Stimulated activated CD8-positive, alpha-beta memory T cell treated with anti-CD3 and anti-CD28 coated beads, Interleukin-12 subunit alpha, Interleukin-12 subunit beta, amount 100 ng/mL, for 1 hour (primary cell): ENCODE measurements at regions not wholly inside any gene's neighbourhood (a gene's known extent, or its start where the extent isn't known, plus 50 kb on each side); places are given as distances from the start of the nearest gene placed in this dataset.
"Not testable (repeated sequence)": the region's sequence is repeated elsewhere in the genome, so short reads cannot be mapped to it uniquely, and the experiment has no call there.

ENCODE experiments used
- DNase-seq: peaks from one replicate; pipeline ENCODE4 v3.0.0-alpha.2; 2020; ENCODE audit warnings: low read depth

DNA sequence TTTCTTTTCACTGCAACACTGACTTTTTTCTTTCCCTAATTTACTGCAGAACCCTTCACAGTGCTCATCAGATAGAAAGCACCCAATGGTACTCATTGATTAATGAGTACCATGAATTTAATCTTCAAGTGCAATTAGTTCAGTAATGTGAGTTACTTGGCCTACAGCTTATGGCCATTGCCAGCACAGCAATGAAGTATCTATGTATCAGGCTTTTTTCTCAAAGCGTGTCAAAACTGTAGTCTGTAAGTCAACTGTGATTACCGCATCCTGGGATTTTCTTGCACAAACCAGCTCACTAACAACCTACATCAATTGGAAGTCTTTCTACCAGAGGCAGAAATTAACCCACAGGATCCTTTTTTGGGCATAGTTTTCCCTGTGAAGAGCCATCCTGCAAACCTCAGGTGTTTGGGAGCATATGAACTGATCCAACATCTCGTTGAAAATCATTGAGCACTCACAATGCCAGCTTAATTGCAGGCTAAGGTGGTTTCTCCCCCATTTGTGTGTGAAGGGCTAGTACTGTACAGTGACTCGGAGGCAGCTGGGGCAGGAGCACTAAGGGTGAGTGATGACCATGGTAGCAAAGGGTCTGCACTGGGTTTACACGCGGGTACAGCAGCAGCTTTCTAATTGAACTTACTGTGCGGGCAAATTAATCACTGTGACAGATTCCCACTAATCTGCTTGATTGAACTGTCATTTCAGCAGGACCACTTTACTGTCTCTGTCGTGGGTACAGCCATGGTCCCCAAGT, 619.3 kb downstream of the SNAPC1 start:
- no peak for DNase-seq

DNA sequence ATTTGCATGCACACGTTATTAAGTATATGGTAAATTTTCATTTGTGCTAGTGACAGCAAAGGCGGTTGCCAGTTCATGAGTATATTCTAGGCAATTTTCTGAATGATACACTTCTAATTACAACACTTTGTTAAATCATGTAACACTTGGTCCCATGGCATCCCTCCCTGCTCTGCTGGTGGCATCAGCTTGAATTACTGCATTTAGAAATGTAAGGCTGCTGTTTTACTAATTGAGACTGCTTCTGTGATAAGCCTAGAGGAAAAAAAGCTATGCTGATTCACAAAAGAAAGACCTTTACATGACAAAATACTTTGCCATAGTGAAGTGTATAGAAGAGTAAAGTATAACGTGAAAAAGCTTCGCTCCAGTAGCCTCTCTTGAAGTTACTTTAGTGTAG, 636.1 kb downstream of the KCNH5 start:
- DNase-seq, result no peak

DNA sequence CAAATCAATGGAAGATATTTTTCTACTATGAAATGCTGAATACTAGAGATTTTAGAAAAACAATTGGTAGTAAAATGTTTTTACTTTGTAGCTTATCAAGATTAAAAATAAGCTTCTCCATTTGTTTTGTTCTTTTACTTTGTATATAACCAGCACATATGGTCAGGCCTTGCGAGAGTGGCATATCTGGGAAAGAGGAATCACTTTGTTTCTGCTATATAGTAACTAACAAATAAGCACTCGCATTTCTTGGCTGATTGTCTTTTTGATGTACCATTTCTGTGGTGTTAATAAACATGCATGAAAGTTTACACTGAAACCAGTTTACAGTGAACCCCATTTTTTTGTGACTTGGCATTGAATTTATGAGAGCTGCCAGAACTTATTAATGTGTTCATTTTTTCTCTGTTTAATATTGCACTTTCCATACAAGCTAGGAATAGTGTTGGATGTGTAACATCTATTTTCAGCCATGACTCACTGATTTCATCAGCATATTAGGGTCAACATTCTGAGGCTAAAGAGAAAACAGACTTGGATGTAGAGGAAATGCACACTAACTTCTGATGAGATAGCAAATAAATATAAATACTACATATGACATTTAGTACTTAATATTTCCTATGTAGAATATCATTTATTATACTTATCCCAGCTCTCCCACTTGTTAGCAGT, 635.5 kb downstream of the KCNH5 start:
- DNase-seq, result no peak

DNA sequence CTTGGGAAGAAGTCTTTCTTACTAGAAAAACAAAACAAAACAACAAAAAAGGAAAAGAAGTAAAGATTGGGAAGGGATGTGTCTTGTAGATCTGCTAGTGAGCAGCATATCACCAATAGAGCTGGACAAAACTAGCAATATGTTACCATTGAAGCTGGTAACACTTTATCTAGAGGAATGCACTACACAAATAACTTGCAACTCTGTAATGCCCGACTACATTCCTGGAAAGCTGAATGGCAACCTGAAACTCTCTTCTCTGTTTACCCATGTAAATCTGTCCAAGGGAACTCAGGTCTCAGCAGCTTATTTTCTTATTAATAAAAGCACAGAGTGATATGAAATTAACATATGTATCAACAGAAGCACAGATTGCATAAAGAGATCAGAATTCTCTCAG, 624.4 kb downstream of the KCNH5 start:
- no peak for DNase-seq

DNA sequence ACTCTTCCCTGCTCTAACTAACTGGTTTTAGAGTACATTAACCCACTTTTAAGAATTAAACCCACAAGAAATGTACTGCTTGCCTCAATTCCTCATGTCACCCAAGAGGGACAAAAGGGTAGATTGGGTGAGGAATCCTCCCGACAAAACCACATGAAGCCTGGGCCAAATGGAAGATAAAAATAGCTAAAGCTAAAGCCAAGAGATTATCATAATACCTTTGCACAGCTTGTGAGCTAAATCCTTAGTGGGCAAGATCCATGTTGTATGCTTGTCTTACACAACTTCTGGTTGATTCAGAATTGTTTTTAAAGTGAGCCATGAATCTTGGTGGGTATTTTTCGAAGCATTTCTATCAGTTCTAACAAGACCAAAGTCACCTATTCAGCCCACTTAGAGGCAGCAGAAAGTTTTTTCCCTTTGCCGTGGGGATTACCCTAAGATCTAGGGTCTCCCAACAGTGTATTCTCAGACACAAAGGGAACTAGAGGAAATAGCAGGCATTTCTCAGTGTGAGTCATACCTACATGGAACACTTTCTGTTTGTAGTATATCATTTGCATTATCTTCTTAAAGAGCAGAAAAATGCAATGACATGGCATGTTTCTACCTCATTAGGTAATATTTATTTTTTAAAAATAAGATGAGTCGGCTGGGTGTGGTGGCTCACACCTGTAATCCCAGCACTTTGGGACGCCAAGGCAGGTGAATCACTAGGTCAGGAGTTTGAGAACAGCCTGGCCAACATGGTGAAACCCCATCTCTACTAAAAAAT, 616.6 kb downstream of the KCNH5 start:
- no peak for DNase-seq

DNA sequence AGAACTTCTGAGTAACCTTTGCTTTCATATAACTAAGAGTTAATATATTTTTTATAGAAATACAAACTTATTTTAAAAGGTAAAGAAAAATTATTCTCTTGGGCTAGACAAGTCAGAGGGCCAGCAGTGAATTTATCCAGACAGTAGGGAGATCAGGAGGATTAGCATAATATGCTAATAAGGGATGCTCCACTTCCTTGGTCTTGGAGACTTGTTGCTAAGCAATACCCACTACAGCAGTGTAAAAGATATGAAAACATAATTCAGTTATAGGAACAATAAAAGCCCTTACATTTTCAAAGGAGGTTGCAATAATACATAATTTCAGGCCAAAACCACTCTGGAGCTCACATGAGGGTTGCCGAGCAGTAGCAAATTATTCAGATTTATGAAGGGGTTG, 615.6 kb downstream of the KCNH5 start:
- DNase-seq, result no peak

DNA sequence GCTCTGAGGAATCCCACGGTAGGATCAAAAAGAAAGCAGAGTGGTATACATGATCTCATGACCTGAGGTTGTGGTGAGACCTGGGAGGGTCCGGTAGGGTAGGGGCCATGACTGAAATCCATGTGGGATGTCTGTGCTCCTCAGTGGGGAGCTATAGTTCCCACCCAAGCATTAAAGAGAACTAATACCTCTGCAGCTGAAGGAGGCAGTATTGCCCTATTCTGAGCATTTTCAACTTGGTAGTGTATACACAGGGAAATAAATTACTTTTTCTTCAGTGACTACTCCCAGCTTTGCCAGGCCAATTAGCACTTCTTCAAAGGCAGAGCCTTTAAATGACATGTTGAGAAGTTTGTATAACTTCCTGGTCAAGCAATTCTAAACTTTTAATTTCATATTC, 613.8 kb downstream of the KCNH5 start:
- DNase-seq, result no peak

DNA sequence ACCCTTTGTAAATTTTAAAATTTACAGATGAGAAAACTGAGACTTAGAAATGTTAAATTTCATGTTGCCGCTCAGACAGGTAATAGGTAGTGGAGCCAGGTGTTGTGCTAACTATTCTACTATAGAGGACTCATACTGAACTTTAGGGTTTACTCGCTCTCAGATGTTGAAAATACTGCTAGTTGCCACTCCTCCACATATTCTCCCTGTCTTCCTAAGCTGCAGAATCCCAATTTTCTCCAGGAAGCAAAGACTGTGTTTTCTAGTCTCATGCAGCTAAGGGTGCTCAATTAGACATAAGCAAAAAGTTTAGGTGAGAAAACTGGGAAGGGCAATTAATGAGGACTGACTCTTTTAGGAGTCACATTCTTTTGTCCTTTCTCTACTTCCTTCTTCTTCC, 612.3 kb downstream of the KCNH5 start:
- no peak for DNase-seq

DNA sequence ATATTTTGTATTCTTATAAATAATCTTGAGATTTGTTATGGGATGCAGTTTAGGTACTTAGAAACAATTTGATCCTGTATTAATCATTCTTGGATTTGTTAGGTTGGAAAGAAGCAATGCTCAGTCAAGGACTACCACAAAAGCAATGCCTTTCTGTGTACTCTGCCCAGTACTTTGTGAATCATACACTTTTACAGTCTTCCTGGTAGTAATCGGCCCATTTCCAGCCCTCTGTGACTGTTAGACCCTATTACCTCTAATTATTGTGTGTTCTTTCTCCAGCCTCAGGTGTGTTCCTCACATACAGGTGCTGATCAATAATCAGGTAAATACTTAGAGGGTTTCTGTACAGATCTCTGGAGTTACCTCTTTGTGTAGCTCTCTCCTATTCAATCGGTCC, 609.0 kb downstream of the KCNH5 start:
- no peak for DNase-seq

DNA sequence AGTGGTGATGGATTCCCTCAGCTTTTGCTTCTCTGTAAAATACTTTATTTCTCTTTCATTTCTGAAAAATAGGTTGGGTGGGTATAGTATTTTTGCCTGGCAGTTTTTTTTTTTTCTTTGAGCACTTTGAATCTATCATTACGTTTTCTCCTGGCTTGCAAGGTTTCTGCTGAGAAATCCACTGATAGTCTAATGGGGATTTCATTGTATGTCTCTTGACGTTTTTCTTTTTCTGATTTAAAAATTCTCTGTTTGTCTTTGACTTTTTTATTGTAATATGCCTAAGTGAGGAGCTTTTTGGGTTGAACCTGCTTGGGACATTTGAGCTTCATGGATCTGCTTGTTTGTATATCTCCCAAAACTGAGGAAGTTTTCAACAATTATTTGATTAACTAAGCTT, 606.0 kb downstream of the KCNH5 start:
- DNase-seq, result no peak

DNA sequence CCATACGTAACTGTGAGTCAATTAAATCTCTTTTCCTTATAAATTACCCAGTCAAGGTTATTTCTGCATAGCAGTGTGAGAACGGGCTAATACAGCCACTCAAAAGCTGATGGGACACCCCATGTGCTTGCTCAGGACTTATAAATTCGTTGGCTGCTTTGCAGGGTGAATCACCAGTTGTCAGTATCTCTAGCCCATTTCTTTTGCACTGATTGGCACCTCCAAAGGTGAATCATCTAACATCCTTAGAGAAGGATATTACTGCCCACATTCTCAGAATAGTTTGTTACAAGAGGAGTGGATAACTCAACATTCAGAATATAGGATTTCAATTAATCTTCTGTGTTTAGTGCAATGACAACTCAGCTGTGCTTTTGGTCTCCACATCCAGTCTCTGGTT, 601.5 kb downstream of the KCNH5 start:
- no peak for DNase-seq

DNA sequence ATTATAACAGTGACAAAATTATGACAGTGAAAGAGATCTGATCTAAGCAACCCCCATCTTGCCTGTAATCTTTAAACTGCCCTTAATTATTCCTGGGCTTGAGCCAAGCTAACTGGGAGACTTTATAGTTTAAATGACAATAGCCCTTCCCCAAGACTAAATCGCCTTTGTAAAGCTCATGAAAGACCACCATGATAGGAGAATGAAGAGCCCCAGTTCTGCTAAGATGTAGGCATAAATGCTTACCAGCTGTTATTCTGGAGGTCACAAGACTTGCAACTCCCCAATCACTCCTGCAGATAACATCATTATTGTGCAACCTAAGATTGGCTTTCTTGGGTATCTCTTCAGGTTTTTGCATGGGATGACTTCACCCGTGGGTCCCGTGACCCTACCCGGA, 599.7 kb downstream of the KCNH5 start:
- DNase-seq, result no peak

DNA sequence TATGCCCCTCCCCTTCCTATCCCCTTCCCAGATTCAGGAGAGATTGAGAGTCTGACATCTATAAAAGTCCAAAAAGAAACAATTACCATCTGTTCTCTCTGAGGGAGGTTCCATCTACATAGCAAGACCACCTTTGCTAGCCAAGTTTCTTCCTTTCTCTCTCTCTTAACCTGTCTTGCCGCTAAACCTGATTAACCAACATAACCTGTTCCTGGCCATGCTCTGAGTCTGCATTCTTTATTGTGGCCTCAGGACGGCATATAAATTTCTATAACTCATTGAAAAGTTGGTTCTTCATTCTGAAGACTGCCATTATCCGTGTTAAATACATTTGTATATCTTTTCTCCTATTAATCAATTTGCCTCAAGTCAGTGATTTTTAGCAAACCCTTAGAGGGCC, 594.0 kb downstream of the KCNH5 start:
- no peak for DNase-seq

DNA sequence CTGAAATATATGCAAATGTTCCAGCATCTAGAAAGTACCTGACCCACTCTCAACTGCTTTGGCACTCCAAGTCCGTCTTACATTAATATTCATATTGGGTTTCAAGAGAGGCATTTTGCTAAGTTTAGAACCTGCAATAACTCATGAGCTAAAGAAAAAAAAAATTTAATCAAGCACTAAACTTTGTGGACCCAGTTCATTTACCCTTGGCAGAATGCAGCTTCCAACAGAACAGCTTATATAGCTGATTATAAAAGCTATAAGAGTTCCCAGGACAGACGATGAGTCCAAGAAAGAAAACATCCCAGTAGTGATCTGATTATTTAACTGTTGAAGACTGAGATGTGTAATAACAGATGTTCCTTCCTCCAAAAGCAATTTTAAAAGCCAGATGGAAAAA, 592.0 kb downstream of the KCNH5 start:
- no peak for DNase-seq

DNA sequence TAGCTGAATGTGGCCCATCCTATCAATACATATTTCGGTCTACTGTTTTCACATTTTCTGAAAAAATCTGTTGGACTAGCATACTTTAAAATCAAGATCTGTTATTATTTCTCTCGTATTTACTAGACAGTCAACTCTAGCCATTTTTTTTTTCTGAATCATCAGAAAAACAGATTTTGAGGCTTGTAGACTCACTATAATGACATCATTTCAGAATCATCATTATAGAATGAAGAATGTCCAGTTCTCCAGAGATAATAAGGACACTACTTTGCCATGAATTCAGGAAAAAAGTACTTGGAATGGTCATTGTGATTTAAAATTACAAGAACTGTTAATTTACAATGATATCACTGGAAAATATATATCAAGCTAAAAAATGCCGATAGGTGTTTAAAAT, 589.8 kb downstream of the KCNH5 start:
- no peak for DNase-seq

DNA sequence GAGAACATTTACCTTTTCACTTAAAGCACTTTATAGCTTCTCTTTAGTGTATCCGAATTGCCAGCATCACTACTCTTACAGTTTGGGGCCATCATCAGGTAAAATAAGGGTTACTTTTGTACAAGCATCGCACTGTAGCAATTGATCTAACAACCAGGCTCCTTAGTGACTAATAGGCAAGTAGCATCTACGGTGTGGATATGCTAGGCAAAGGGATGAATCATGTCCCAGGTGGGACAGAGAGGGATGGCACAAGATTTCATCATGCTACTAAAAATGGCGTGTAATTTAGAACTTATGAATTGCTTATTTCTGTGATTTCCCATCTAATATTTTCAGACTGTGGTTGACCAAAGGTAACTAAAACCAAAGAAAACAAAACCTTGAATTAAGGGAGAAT, 582.3 kb downstream of the KCNH5 start:
- DNase-seq, result no peak

DNA sequence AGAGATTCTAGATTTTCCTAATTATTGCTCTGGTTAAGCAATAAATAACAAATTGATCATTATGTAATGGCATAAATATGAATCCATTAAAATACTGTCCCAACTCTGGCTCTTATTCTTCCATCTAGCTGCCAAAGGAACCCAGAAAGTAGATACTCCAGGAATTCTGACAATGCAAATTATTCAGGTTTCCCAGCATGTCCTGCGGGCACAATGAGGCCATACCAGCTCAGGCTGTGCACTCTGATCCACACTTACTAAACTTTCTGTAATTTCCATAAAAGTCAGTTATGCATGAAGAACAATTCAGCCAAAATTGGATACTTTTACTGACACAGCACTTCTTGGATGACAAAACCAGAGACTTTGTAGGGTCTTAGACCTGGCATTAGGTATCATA, 576.3 kb downstream of the KCNH5 start:
- no peak for DNase-seq

DNA sequence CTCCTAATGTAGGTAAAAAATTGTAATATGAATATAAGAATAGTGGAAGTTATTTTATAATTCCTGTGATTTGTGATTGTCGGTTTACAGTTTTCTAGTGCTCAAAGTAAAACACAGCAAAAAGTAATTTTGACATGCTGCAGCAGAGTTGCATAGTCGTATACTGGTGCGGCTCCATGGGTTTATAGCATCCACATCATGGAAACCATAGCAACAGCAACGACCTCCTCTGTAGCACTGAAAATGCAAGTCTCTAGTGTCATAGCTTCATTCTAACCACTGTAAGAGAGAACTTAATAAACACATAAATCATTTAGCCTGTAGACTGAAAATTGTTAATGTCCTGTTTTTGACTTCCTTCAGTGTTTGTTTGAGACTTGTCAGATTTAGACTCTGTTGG, 574.3 kb downstream of the KCNH5 start:
- no peak for DNase-seq

DNA sequence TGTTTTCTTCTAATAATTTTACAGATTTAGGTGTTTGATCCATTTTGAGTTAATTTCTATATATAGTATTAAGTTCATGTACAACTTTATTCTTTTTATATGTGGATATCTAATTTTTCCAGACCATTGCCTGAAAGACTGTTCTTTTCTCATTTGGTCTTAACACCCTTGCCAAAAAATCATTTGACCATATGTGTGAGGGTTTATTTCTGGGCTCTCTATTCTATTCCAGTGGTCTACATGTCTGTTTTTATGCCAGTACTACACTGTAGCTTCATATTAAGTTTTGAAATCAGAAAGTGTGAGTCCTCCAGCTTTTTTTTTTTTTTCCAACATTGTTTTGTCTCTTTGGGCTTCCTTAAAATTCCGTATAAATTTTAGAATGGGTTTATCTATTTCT, 554.1 kb downstream of the KCNH5 start:
- DNase-seq, result no peak

DNA sequence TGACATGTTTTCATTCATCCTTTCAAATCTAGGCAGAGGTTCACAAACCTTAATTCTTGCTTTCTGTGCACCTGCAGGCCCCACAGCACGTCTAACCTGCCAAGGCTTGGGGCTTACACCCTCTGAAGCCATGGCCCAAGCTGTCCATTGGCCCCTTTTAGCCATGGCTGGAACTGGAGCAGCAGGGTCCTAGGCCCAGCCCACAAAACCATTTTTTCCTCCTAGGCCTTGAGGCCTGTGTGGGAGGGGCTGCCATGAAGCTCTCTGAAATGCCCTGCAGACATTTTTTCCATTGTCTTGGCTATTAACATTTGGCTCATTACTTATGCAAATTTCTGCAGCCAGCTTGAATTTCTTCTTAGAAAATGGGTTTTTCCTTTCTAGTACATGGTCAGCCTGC, 547.5 kb downstream of the KCNH5 start:
- no peak for DNase-seq

DNA sequence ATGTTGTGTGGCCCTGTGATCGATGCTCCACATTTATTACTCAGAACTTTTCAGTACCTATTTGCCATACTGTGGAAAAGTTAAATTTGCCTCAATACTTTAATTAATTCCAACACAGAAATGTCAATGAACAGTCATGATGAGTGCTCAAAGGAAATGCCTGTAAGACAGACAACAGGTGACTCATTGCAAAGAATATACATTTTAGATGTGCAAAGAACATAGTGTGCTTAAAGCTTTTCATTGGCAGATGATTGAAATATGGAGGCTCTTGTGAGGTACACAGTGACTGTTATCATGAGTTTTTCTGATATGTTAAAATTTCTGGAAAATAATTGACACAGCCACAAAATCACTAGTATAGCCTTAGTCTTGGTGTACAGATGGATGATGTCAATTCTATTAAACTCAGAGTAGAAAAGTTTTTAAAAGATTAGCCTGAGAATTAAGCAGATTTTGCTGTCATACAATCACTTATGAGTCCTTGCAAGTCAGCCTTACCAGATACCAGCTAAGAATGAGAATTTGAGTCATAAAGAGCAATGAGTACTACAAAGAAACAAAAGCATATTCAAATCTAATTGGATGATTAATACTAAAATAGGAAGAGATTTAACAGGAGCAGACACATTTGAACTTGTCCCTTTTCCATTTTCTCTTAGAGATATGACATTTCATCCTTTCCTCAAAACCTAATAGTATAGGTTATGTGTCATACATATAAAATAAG, 544.1 kb downstream of the KCNH5 start:
- DNase-seq, result no peak

DNA sequence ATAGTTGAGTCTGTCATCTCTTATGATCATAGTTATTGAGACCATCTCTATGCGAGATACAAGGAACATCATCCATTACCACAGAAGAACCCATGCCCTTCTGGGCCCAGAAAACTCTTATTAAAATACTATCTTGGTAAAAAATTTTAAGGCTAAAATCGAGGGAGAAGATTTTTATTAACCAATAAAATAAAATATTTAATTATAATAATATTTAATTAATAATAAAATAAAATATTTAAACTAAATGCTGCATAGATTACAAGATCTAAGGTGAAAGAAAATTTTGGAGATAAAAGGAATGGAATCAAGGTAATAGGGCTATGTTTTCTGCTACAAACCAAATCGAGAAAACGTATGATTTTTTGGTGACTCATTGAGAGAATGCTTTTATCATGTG, 540.2 kb downstream of the KCNH5 start:
- DNase-seq, result no peak

DNA sequence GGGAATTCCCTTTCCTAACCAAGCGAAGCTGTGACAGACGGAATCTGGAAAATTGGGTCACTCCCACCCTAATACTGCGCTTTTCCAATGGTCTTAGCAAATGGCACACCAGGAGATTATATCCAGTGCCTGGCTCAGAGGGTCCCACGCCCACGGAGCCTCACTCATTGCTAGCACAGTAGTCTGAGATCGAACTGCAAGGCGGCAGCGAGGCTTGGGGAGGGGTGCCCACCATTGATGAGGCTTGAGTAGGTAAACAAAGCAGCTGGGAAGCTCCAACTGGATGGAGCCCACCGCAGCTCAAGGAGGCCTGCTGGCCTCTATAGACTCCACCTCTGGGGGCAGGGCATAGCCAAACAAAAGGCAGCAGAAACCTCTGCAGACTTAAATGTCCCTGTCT, 523.9 kb downstream of the KCNH5 start:
- DNase-seq, result not testable (repeated sequence)
